ENCODE measurements at regions not wholly inside any gene's neighbourhood (a gene's known extent, or its start where the extent isn't known, plus 50 kb on each side); places are given as distances from the start of the nearest gene placed in this dataset.

DNA sequence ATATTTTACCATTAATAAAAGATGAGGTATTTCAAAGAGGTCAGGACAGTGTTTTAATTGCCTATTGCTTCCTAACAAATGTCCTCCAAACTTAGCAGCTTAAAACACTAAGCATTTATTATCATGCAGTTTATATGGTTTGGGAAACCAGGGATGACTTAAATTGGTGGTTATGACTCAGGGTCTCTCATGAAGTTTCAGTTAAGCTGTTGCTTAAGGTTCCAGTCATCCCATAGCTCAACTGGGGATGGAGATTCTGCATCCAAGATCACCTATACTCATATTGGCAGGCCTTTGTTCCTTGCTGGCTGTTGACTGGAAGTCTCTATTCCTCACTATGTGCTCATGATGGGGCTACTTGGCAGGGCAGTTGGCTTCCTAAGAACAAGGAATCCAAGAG, 1329.9 kb upstream of the GOT2 start:
- no peaks in the 10 kb centered on the region for H3K36me3 ChIP-seq
- TF ChIP-seq EP300 (IDR thresholded peaks at IDR 0.05) (no peak), POLR2AphosphoS5 (IDR thresholded peaks at IDR 0.05) (no peak), POLR2A (IDR thresholded peaks at IDR 0.05; ENCODE audit: low read depth) (no peak)
- TF ChIP-seq, protein P1, sequence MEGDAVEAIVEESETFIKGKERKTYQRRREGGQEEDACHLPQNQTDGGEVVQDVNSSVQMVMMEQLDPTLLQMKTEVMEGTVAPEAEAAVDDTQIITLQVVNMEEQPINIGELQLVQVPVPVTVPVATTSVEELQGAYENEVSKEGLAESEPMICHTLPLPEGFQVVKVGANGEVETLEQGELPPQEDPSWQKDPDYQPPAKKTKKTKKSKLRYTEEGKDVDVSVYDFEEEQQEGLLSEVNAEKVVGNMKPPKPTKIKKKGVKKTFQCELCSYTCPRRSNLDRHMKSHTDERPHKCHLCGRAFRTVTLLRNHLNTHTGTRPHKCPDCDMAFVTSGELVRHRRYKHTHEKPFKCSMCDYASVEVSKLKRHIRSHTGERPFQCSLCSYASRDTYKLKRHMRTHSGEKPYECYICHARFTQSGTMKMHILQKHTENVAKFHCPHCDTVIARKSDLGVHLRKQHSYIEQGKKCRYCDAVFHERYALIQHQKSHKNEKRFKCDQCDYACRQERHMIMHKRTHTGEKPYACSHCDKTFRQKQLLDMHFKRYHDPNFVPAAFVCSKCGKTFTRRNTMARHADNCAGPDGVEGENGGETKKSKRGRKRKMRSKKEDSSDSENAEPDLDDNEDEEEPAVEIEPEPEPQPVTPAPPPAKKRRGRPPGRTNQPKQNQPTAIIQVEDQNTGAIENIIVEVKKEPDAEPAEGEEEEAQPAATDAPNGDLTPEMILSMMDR (IDR thresholded peaks at IDR 0.05) = no peak

DNA sequence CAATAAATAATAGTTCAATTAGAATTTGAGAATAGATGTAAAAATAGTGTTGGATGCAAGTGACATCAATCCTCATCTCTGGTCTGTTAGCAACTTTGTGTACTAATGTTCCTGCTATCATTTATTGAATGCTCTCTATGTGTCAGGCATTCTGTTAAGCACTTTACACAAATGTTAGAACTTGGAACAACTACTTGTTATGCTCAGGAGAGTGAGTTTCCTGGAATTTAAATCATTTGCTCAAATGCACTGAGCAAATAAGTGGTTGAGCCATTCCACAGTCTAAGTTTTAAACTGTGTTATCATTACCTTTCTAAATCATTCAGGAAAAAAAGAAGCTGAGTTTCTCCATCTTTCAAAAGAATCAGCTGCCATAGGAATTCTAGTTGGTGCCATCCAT, 1327.3 kb upstream of the GOT2 start:
- H3K9me3 ChIP-seq = no peaks in the 10 kb centered on the region
- DNase-seq (ENCODE audit: extremely low spot score) = no peak
- no peak overlapping the region for H3K27ac ChIP-seq (replicated peaks in 1 of 4)
- TF ChIP-seq POLR2AphosphoS5 (IDR thresholded peaks at IDR 0.05) (no peak), POLR2A (IDR thresholded peaks at IDR 0.05; ENCODE audit: low read depth) (no peak), EP300 (IDR thresholded peaks at IDR 0.05) (no peak)
- TF ChIP-seq, protein P1 (IDR thresholded peaks at IDR 0.05) = no peak
- H3K27me3 ChIP-seq = no peaks in the 10 kb centered on the region
- intact Hi-C loops (cut with DNase I) = no loop called here
- H3K36me3 ChIP-seq = no peaks in the 10 kb centered on the region
- peaks cover 0 to 21% (median 15%) of the 10 kb centered on the region in 4 donors for H3K4me1 ChIP-seq
- no peak overlapping the region for H3K4me3 ChIP-seq

More for the DNA sequence above, 1329.9 kb upstream of the GOT2 start:
- intact Hi-C loops (cut with DNase I) = no loop called here
- no peak overlapping the region for H3K27ac ChIP-seq (replicated peaks in 1 of 4)
- no peak overlapping the region for H3K4me3 ChIP-seq
- peaks cover 0 to 21% (median 15%) of the 10 kb centered on the region in 4 donors for H3K4me1 ChIP-seq
- no peaks in the 10 kb centered on the region for H3K9me3 ChIP-seq
- no peaks in the 10 kb centered on the region for H3K27me3 ChIP-seq
- no peak for DNase-seq (ENCODE audit: extremely low spot score)

GRCh38 chr16:60060731-60061130, 1326.6 kb upstream of the GOT2 start:
- WGBS = 16% methylated on average over 2 of the region's 2 CpGs
- no peak overlapping the region for H3K27ac ChIP-seq (replicated peaks in 1 of 4)

GRCh38 chr16:60059141-60059540, 1325.0 kb upstream of the GOT2 start:
- H3K27me3 ChIP-seq = no peaks in the 10 kb centered on the region
- H3K36me3 ChIP-seq = no peaks in the 10 kb centered on the region
- H3K4me3 ChIP-seq = no peak overlapping the region
- no peak for TF ChIP-seq POLR2A (IDR thresholded peaks at IDR 0.05; ENCODE audit: low read depth)
- TF ChIP-seq, protein P1 (IDR thresholded peaks at IDR 0.05) = no peak
- no peak for TF ChIP-seq POLR2AphosphoS5 (IDR thresholded peaks at IDR 0.05)
- no peak for TF ChIP-seq EP300 (IDR thresholded peaks at IDR 0.05)
- no peak for DNase-seq (ENCODE audit: extremely low spot score)
- intact Hi-C loops (cut with DNase I) = no loop called here
- no peak overlapping the region for H3K27ac ChIP-seq (replicated peaks in 1 of 4)
- 66% methylated on average over 1 of the region's 1 CpG for WGBS
- no peaks in the 10 kb centered on the region for H3K9me3 ChIP-seq
- H3K4me1 ChIP-seq = peaks cover 0 to 21% (median 15%) of the 10 kb centered on the region in 4 donors

More at GRCh38 chr16:60060731-60061130, 1326.6 kb upstream of the GOT2 start:
- TF ChIP-seq POLR2AphosphoS5 (IDR thresholded peaks at IDR 0.05) (no peak), EP300 (IDR thresholded peaks at IDR 0.05) (no peak), POLR2A (IDR thresholded peaks at IDR 0.05; ENCODE audit: low read depth) (no peak)
- TF ChIP-seq, protein P1 (IDR thresholded peaks at IDR 0.05) = no peak
- H3K4me3 ChIP-seq = no peak overlapping the region
- no peak for DNase-seq (ENCODE audit: extremely low spot score)
- H3K9me3 ChIP-seq = no peaks in the 10 kb centered on the region
- no peaks in the 10 kb centered on the region for H3K36me3 ChIP-seq
- H3K27me3 ChIP-seq = no peaks in the 10 kb centered on the region
- H3K4me1 ChIP-seq = peaks cover 0 to 21% (median 15%) of the 10 kb centered on the region in 4 donors
- intact Hi-C loops (cut with DNase I) = no loop called here

DNA sequence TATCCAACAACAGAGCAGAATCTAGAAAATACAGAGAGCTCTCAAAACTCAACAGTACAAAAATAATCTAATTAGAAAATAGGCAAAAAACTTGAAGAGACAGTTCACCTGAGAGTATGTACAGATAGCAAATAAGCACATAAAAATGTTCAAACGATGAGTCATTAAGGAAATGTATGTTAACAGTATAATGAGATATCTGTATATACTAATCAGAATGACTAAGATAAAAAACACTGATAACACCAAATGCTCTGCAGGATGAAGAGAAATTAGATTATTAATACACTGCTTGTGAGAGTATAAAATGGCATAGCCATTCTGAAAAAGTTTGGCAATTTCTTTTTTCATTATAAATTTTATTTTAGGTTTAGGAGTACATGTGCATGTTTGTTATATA, 1307.6 kb upstream of the GOT2 start:
- no peak for DNase-seq (ENCODE audit: extremely low spot score)
- Histone ChIP-seq H3K27me3 (no peaks in the 10 kb centered on the region), H3K27ac (replicated peaks in 1 of 4) (no peak overlapping the region), H3K4me3 (no peak overlapping the region), H3K9me3 (no peaks in the 10 kb centered on the region), H3K36me3 (no peaks in the 10 kb centered on the region), H3K4me1 (no peaks in the 10 kb centered on the region)
- 76% methylated on average over 1 of the region's 1 CpG for WGBS
- TF ChIP-seq EP300 (IDR thresholded peaks at IDR 0.05) = no peak
- no peak for TF ChIP-seq POLR2A (IDR thresholded peaks at IDR 0.05; ENCODE audit: low read depth)
- TF ChIP-seq, protein P1 (IDR thresholded peaks at IDR 0.05) = no peak
- no peak for TF ChIP-seq POLR2AphosphoS5 (IDR thresholded peaks at IDR 0.05)
- intact Hi-C loops (cut with DNase I) = no loop called here
